Cardiac muscle cell (in vitro differentiated cells and primary cell): ENCODE measurements at regions not wholly inside any gene's neighbourhood (a gene's known extent, or its start where the extent isn't known, plus 50 kb on each side); places are given as distances from the start of the nearest gene placed in this dataset.
A peak's percentile ranks its signal among the peaks of the same experiment; 100 is the strongest.

Experiments used
- DNase-seq, 2 donors: peaks; one replicate each; pipeline versions ENCODE4 v3.0.0 to v3.0.0-alpha.2; 2010 to 2017; ENCODE audit warnings: low read depth in 1 of 2, low spot score in 1 of 2
- H3K27ac ChIP-seq: fragments of 200-600 bp; sonication (generic); 2 replicates; pipeline ENCODE4 v1.5.1; 2016
- H3K27me3 ChIP-seq: fragments of 200-600 bp; sonication (generic); 2 replicates; pipeline ENCODE4 v1.6.0; 2016; ENCODE audit warnings: control low read depth
- H3K36me3 ChIP-seq: fragments of 200-600 bp; sonication (generic); 2 replicates; pipeline ENCODE4 v1.5.1; 2016; ENCODE audit warnings: control low read depth
- H3K4me1 ChIP-seq: fragments of 200-600 bp; sonication (generic); 2 replicates; pipeline ENCODE4 v1.8.1; 2017; ENCODE audit warnings: low read depth, mild to moderate bottlenecking, mixed run types
- H3K4me3 ChIP-seq: fragments of 200-600 bp; sonication (generic); 2 replicates; pipeline ENCODE4 v1.5.1; 2016; ENCODE audit warnings: mild to moderate bottlenecking
- H3K9me3 ChIP-seq: fragments of 200-600 bp; sonication (generic); 2 replicates; pipeline ENCODE4 v1.5.1; 2017; ENCODE audit warnings: low read depth, mild to moderate bottlenecking, control low read depth
- CTCF ChIP-seq: IDR thresholded peaks from 2 replicates; pipeline ENCODE4 v1.5.1; 2012; ENCODE audit warnings: low read depth, mild to moderate bottlenecking, low read length

- no peak overlapping the region for H3K4me3 ChIP-seq
- no peaks in the 10 kb centered on the region for H3K4me1 ChIP-seq
- H3K27ac ChIP-seq: no peak overlapping the region
- no peak for TF ChIP-seq CTCF
- H3K9me3 ChIP-seq: no peaks in the 10 kb centered on the region
- H3K36me3 ChIP-seq: no peaks in the 10 kb centered on the region
- H3K27me3 ChIP-seq: no peaks in the 10 kb centered on the region
- no peak for DNase-seq
Measured at GRCh38 chr2:171249689-171250088, 89.0 kb upstream of the TLK1 start.

GRCh38 chr2:171247741-171248662 is 87.3 kb upstream of the TLK1 start:
- no peaks in the 10 kb centered on the region for H3K36me3 ChIP-seq
- H3K27me3 ChIP-seq: no peaks in the 10 kb centered on the region
- H3K9me3 ChIP-seq: no peaks in the 10 kb centered on the region
- TF ChIP-seq CTCF: no peak
- no peak overlapping the region for H3K4me3 ChIP-seq
- no peaks in the 10 kb centered on the region for H3K4me1 ChIP-seq
- DNase-seq: no peak
- no peak overlapping the region for H3K27ac ChIP-seq

- TF ChIP-seq CTCF: no peak
- DNase-seq: peak in 1 of 2 donors; percentile 33
- H3K4me1 ChIP-seq: no peaks in the 10 kb centered on the region
- H3K36me3 ChIP-seq: no peaks in the 10 kb centered on the region
- no peak overlapping the region for H3K27ac ChIP-seq
- H3K4me3 ChIP-seq: no peak overlapping the region
- H3K9me3 ChIP-seq: no peaks in the 10 kb centered on the region
- no peaks in the 10 kb centered on the region for H3K27me3 ChIP-seq
Measured at GRCh38 chr2:171244970-171245782, 84.5 kb upstream of the TLK1 start.

- TF ChIP-seq CTCF: no peak
- Histone ChIP-seq H3K27ac (no peak overlapping the region), H3K4me3 (no peak overlapping the region), H3K36me3 (no peaks in the 10 kb centered on the region), H3K4me1 (no peaks in the 10 kb centered on the region), H3K27me3 (no peaks in the 10 kb centered on the region), H3K9me3 (no peaks in the 10 kb centered on the region)
- DNase-seq: peak in 1 of 2 donors; percentile 53
Measured at GRCh38 chr2:171244466-171244969, 83.8 kb upstream of the TLK1 start.

GRCh38 chr2:171241771-171242170 is 81.1 kb upstream of the TLK1 start:
- TF ChIP-seq CTCF: no peak
- Histone ChIP-seq H3K27me3 (no peaks in the 10 kb centered on the region), H3K36me3 (no peaks in the 10 kb centered on the region), H3K9me3 (no peaks in the 10 kb centered on the region), H3K4me1 (no peaks in the 10 kb centered on the region), H3K4me3 (no peak overlapping the region), H3K27ac (no peak overlapping the region)
- DNase-seq: no peak
